Heart right ventricle (tissue), 16 donors: ENCODE measurements at regions not wholly inside any gene's neighbourhood (a gene's known extent, or its start where the extent isn't known, plus 50 kb on each side); places are given as distances from the start of the nearest gene placed in this dataset.

ENCODE experiments used
- ATAC-seq, 8 donors: fragments of 200-7000 bp; cut with Tn5 transposase; one replicate each; pipeline ENCODE4 v1.9.1; 2020; ENCODE audit warnings: mild to moderate bottlenecking in 8 of 8, moderate library complexity in 8 of 8, moderate number of reproducible peaks in 1 of 8
- DNase-seq, 2 donors: peaks; one replicate each; pipeline ENCODE4 v3.0.0-alpha.2; 2020
- H3K27ac ChIP-seq, 10 donors: fragments of 200-600 bp; sonication (generic) in 2 of 10; one replicate each; pipeline versions ENCODE4 v1.5.0 to v1.8.0; 2020 to 2022; ENCODE audit warnings: mild to moderate bottlenecking in 3 of 10
- H3K27me3 ChIP-seq, 7 donors: fragments of 200-600 bp; one replicate each; pipeline ENCODE4 v1.8.0; 2021 to 2022; ENCODE audit warnings: mild to moderate bottlenecking in 2 of 7
- H3K36me3 ChIP-seq, 9 donors: fragments of 200-600 bp; sonication (generic) in 1 of 9; one replicate each; pipeline versions ENCODE4 v1.5.0 to v1.8.0; 2020 to 2022; ENCODE audit warnings: mild to moderate bottlenecking in 2 of 9
- H3K4me1 ChIP-seq, 9 donors: fragments of 200-600 bp; sonication (generic) in 1 of 9; one replicate each; pipeline versions ENCODE4 v1.5.0 to v1.8.0; 2020 to 2022; ENCODE audit warnings: mild to moderate bottlenecking in 4 of 9
- H3K4me3 ChIP-seq, 10 donors: fragments of 200-600 bp; sonication (generic) in 2 of 10; one replicate each; pipeline versions ENCODE4 v1.5.0 to v1.8.0; 2020 to 2022; ENCODE audit warnings: mild to moderate bottlenecking in 7 of 10, moderate library complexity in 2 of 10
- H3K9me3 ChIP-seq, 11 donors: fragments of 200-600 bp in 10 of 11; sonication (generic) in 2 of 11; one replicate each; pipeline versions ENCODE4 v1.5.0 to v1.8.0; 2013 to 2022; ENCODE audit warnings: mild to moderate bottlenecking in 2 of 11, control low read depth in 1 of 11, moderate library complexity in 1 of 11
- CTCF ChIP-seq, 9 donors: fragments of 200-600 bp; sonication (generic) in 2 of 9; IDR thresholded peaks; one replicate each; pipeline versions ENCODE4 v1.5.0 to v1.8.0; 2021 to 2022; ENCODE audit warnings: antibody characterized with exemption in 9 of 9, mild to moderate bottlenecking in 5 of 9, moderate library complexity in 1 of 9
- WGBS, 2 donors: extraction: QIAGEN DNeasy Blood & Tissue Kit; methylation state at CpG; one replicate each; pipeline ENCODE4 v1.1.7; 2013; ENCODE audit warnings: inconsistent platforms in 1 of 2; 5-methylcytosine and 5-hydroxymethylcytosine counted together
- intact Hi-C, 10 donors: fragments of 100-400 bp; cut with DNase I; formaldehyde crosslinking; loops; one replicate each; pipeline versions ENCODE4 v1.11.1 to v1.14.2; 2022
- donor health status: Arrhythmogenic right ventricular cardiomyopathy.
- donor health status: ischemic (EF 13 %, LVEDD 7.1; RV severe dilation, severe dysfunction).
- donor health status: healthy with polysubstance abuse.
- donor health status: DM: no; HTN: yes; CAD: no.
- donor health status: DM: no; HTN: no; CAD: no.
- donor health status: ischemic (EF 25% LVEDD 6.9; RV normal size, moderate dysfunction).
- donor health status: ischemic (EF 25% LVEDD 5.7; RV mildly dilated, moderate dysfunction).
- donor health status: healthy.
- donor health status: DM: yes; HTN: yes; CAD: no.
- donor health status: Ischemic cardiomyopathy.
- donor health status: ischemic (EF 35%, LVEDD 5.7; RV mildly dilated, moderate dysfunction).
- donor health status: nonischemic (EF 11% LVEDD 7.7; RV severe dilation, severe dysfunction).
- donor health status: DM: yes; HTN: yes; CAD: no.
- donor health status: PGD.
- donor health status: ischemic (EF 29% LVEDD 5.4; RV normal size, mild dysfunction).
- donor health status: nonischemic (EF 23%, LVEDD 6.1; RV moderate dilation, normal function).

- Histone ChIP-seq H3K4me3 (no peak overlapping the region), H3K27ac (no peak overlapping the region), H3K27me3 (peaks cover 0 to 9% (median 3%) of the 10 kb centered on the region in 7 donors), H3K36me3 (no peaks in the 10 kb centered on the region), H3K4me1 (no peaks in the 10 kb centered on the region), H3K9me3 (no peaks in the 10 kb centered on the region)
- TF ChIP-seq CTCF (IDR thresholded peaks at IDR 0.05), result no peak
- WGBS, 2 donors, result 89 to 92% methylated on average over 2 of the region's 2 CpGs
- intact Hi-C loops, result no loop called here
- DNase-seq (no peak), ATAC-seq (no peak)
Observed at GRCh38 chr9:88028338-88028737, 54.0 kb upstream of the CDK20 start.

GRCh38 chr9:88026118-88026479 lies 51.8 kb upstream of the CDK20 start:
- no peak overlapping the region for H3K27ac ChIP-seq
- intact Hi-C loops, result no loop called here
- TF ChIP-seq CTCF (IDR thresholded peaks at IDR 0.05), result no peak
- ATAC-seq (no peak), DNase-seq (no peak)
- H3K4me1 ChIP-seq, result no peaks in the 10 kb centered on the region
- no peaks in the 10 kb centered on the region for H3K9me3 ChIP-seq
- no peak overlapping the region for H3K4me3 ChIP-seq
- 72 to 76% methylated on average over 1 of the region's 1 CpG for WGBS, 2 donors
- H3K27me3 ChIP-seq, result peaks cover 0 to 9% (median 3%) of the 10 kb centered on the region in 7 donors
- H3K36me3 ChIP-seq, result no peaks in the 10 kb centered on the region

- 78% methylated on average over 8 of the region's 8 CpGs for WGBS, 2 donors
Observed at GRCh38 chr9:88025411-88026117, 51.2 kb upstream of the CDK20 start.

GRCh38 chr9:88024896-88025295 lies 50.6 kb upstream of the CDK20 start:
- whole genome bisulfite sequencing, 2 donors, result 80 to 87% methylated on average over 4 of the region's 4 CpGs
- TF ChIP-seq CTCF (IDR thresholded peaks at IDR 0.05), result no peak
- ATAC-seq, result no peak
- Histone ChIP-seq H3K4me1 (no peaks in the 10 kb centered on the region), H3K27me3 (peaks cover 0 to 9% (median 3%) of the 10 kb centered on the region in 7 donors), H3K4me3 (no peak overlapping the region), H3K36me3 (no peaks in the 10 kb centered on the region), H3K9me3 (no peaks in the 10 kb centered on the region), H3K27ac (no peak overlapping the region)
- no peak for DNase-seq
- intact Hi-C loops, result no loop called here

More at GRCh38 chr9:88025411-88026117, 51.2 kb upstream of the CDK20 start:
- Histone ChIP-seq H3K27ac (no peak overlapping the region), H3K4me1 (no peaks in the 10 kb centered on the region), H3K4me3 (no peak overlapping the region), H3K9me3 (no peaks in the 10 kb centered on the region), H3K36me3 (no peaks in the 10 kb centered on the region), H3K27me3 (peaks cover 0 to 9% (median 3%) of the 10 kb centered on the region in 7 donors)
- intact Hi-C loops, result no loop called here
- DNase-seq (no peak), ATAC-seq (no peak)
- TF ChIP-seq CTCF (IDR thresholded peaks at IDR 0.05), result no peak
